ENCODE measurements at regions not wholly inside any gene's neighbourhood (a gene's known extent, or its start where the extent isn't known, plus 50 kb on each side); places are given as distances from the start of the nearest gene placed in this dataset.

DNA sequence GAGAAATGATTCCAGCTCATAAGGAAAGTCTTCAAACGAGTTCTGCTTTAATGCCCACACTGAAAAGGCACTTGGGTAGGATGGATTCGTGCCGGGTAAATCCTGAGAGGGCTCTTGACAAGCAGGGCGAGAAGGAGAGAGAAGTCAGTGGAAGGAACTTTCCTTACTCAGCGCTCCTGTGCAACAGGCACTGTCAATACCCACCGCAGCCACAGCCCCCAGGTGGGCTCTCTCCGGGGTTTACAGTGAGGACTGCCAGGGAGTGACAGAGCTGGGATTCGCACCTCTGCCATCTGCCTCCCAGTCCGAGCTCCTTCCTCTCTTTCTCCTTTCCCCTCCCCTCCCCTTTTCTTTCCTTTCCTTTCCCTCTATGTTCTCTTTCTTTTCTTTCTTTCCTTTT is 118.7 kb downstream of the BEGAIN start:
- TF ChIP-seq, protein P1, sequence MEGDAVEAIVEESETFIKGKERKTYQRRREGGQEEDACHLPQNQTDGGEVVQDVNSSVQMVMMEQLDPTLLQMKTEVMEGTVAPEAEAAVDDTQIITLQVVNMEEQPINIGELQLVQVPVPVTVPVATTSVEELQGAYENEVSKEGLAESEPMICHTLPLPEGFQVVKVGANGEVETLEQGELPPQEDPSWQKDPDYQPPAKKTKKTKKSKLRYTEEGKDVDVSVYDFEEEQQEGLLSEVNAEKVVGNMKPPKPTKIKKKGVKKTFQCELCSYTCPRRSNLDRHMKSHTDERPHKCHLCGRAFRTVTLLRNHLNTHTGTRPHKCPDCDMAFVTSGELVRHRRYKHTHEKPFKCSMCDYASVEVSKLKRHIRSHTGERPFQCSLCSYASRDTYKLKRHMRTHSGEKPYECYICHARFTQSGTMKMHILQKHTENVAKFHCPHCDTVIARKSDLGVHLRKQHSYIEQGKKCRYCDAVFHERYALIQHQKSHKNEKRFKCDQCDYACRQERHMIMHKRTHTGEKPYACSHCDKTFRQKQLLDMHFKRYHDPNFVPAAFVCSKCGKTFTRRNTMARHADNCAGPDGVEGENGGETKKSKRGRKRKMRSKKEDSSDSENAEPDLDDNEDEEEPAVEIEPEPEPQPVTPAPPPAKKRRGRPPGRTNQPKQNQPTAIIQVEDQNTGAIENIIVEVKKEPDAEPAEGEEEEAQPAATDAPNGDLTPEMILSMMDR (conservative IDR thresholded peaks at IDR 0.05; ENCODE audit: control insufficient read depth, insufficient read depth, low read depth, low read length): no peak
- no peak for DNase-seq (ENCODE audit: low read depth)

DNA sequence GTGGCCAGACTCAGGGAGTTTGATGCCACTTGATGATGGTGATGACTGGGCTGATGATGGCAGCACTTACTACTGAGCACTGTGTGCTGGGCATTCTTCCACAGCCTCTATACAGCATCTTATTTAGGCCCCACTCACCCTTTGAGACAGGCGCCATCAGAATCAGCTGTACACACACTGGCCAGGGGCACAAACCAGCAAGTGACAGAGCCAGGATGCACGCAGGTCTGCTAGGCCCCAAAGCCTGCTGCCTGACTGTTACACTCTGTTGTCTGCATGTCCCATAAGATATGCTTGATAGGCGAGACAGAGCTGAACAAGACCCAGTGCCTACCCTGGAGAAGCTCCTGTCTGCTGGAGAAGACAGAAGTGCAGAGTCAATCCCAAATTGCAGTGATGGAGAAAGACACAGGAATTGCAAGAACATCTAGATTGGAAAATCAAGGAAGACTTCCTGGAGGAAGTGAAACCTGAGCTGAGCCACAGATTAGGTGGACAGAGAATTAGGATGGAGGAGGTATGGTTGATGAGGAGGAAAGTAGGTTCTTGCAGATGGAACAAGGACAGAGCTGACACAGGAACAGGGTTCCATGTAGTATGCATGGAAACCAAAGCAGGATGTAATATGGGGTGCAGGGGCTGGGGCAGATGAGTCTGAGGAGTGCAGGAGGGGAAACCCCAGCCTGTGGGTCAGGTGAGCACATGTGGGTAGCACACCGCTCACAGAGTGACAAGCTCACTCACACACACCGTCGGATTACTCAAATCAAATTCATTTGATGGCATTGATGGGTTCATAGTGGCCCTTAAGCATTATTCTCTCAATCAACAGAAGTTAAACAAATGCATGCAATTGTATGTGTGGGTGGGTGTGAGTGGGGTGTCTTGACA is 117.3 kb downstream of the BEGAIN start:
- DNase-seq (ENCODE audit: low read depth): no peak
- no peak overlapping the region for H3K4me3 ChIP-seq (ENCODE audit: control insufficient read depth, low read depth, low read length)
- TF ChIP-seq, protein P1 (conservative IDR thresholded peaks at IDR 0.05; ENCODE audit: control insufficient read depth, insufficient read depth, low read depth, low read length): no peak

More for the DNA sequence above, 118.7 kb downstream of the BEGAIN start:
- H3K4me3 ChIP-seq (ENCODE audit: control insufficient read depth, low read depth, low read length): no peak overlapping the region

DNA sequence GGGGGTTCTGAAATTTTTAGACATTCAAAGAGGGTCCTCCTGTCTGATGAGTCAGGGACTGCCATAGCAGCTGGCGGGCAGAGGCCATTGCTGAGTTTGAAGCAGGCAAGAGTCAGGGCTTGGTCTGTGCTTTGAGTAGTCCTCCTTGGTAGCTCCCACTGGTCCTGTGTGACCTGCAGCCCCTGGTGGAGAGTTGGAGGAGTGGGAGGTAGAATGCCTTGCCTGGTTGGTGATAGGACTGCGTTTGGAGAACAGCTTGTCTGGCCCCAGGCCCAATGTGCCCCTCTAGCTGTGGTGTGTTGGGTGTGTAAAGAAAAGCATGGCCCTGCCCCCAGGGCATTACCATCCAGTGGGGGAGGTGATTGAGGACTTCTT is 116.7 kb downstream of the BEGAIN start:
- H3K4me3 ChIP-seq (ENCODE audit: control insufficient read depth, low read depth, low read length): no peak overlapping the region
- TF ChIP-seq, protein P1 (conservative IDR thresholded peaks at IDR 0.05; ENCODE audit: control insufficient read depth, insufficient read depth, low read depth, low read length): no peak
- no peak for DNase-seq (ENCODE audit: low read depth)

DNA sequence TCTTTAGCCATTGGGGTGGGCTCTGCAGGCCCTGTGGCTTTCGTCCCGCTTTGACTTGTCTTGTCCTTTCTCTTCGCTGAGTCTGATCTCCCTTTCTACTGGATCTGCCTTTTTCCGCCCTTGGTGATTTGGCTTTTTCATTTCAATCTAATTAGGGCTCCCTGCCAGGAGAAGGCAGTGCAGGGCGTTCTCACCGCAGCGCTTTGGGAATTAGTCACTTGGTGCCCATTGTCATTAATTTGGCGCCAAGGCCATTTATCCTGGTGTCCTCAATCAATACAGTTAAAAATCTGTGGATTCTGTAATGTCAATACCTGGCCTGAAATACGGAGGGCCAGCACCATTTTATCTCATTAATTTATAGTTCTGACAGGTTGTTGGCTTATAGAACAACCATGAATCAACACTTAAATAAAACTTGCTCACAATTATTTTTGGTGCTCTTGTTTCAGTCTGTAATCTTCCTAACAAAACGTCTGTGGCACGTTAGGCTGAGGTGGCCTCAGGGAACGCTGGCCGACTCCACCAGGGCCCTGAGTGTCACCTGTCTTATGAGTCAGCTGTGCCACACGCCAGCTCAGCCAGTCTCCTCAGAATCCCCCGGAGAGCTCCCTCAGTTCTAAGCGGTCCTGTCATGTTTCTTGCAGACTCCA is 115.7 kb downstream of the BEGAIN start:
- TF ChIP-seq, protein P1 (conservative IDR thresholded peaks at IDR 0.05; ENCODE audit: control insufficient read depth, insufficient read depth, low read depth, low read length): no peak

DNA sequence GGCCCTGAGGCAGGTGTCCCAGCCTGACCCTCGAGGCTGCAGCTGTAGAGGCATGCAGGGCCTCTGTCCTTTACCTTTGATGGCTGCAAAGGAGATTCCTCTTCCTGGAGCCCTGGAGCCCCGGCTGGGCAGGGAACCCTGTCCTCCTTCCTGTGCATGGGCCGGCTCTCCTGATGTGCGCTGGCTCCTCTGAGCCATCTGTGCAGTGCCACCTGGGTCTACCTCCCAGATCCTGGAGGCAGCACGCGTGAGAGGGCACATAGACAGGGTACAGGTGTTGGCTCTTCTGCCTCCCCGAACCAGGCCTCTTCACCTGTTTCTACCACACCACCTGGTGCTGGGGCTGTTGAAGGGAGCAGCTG is 115.1 kb downstream of the BEGAIN start:
- no peak for DNase-seq (ENCODE audit: low read depth)

More for the DNA sequence above, 115.7 kb downstream of the BEGAIN start:
- DNase-seq (ENCODE audit: low read depth): no peak
- H3K4me3 ChIP-seq (ENCODE audit: control insufficient read depth, low read depth, low read length): no peak overlapping the region

DNA sequence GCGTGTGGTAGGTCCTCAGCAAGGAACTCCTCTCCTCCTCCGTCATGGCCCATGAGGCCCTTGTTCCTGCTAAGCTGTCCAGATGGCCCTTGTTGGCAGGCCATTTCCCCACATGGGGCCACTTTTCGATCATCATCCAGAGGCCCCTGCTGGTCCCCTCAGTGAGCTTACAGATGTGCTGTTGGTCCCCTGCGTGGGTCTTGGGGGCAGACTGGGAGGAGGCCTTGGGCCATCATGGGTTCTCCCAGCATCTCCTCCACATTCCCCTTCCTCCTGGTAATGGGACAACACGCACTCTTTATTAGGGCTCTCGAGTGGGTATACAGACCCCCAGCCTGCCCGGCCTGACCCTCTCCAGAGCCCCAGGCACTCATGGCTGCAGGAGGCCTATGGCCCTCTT is 114.7 kb downstream of the BEGAIN start:
- TF ChIP-seq, protein P1 (conservative IDR thresholded peaks at IDR 0.05; ENCODE audit: control insufficient read depth, insufficient read depth, low read depth, low read length): no peak
- no peak for DNase-seq (ENCODE audit: low read depth)
- H3K4me3 ChIP-seq (ENCODE audit: control insufficient read depth, low read depth, low read length): no peak overlapping the region

More for the DNA sequence above, 115.1 kb downstream of the BEGAIN start:
- TF ChIP-seq, protein P1 (conservative IDR thresholded peaks at IDR 0.05; ENCODE audit: control insufficient read depth, insufficient read depth, low read depth, low read length): no peak
- H3K4me3 ChIP-seq (ENCODE audit: control insufficient read depth, low read depth, low read length): no peak overlapping the region
